HepG2 (cell line): ENCODE measurements at regions not wholly inside any gene's neighbourhood (a gene's known extent, or its start where the extent isn't known, plus 50 kb on each side); places are given as distances from the start of the nearest gene placed in this dataset.

ENCODE experiments used
- ZFP36 ChIP-seq: fragments of 150-350 bp; IDR thresholded peaks from 2 replicates; pipeline ENCODE4 v1.6.1; 2018; ENCODE audit warnings: borderline replicate concordance, low read length, low read depth; ENCODE audit not compliant: partially characterized antibody
- ZNF264 ChIP-seq: sonication (generic); formaldehyde crosslinking; IDR thresholded peaks from 2 replicates; pipeline ENCODE4 v1.4.0; 2020; ENCODE audit warnings: missing genetic modification reagents
- ZNF768 ChIP-seq: sonication (generic); formaldehyde crosslinking; IDR thresholded peaks from 2 replicates; pipeline ENCODE4 v1.4.0; 2020; ENCODE audit warnings: missing genetic modification reagents
- TF ChIP-seq, protein P1 (sequence below): sonication (generic); formaldehyde crosslinking; IDR thresholded peaks from 2 replicates; pipeline ENCODE4 v1.4.0; 2020; ENCODE audit warnings: missing genetic modification reagents
- TF ChIP-seq, protein P2 (sequence below): sonication (generic); formaldehyde crosslinking; IDR thresholded peaks from 2 replicates; pipeline ENCODE4 v1.9.0; 2022; ENCODE audit warnings: low read depth, missing genetic modification reagents

DNA sequence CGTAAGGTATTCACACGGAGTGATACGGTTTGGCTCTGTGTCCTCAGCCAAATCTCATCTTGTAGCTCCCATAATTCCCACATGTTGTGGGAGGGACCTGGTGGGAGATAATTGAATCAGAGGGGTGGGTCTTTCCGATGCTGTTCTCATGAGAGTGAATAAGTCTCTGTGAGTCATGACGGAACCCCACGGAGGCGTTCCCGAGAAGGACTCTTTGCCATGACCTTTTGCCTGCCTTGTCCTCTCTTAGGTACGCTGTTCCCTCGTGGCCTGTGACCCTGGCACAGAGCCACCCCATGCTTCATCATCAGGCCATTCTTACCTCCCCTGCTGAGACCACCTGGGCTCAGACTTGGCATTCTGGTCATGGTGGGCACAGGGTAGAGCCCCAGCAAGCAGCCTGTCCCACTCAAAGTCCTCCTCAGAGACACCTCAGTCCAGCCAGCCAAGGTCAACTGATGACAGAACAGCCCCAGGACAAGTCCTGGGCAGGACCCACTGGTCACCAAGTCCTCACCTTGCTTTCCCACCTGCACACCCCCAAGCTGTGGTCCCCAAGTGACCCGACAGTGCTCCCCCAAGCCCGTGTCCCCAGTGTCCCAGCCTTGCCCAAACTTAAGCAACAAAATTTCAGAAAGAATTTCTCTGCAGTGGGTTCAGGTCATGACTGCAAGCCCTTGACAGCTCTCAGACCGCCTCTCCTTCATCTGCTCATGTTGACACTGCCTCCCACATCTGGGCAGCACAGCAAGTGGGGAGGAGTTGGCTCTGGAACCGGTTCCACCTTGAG, 158.4 kb downstream of the ACTL8 start (continued):
- TF ChIP-seq, protein P1, sequence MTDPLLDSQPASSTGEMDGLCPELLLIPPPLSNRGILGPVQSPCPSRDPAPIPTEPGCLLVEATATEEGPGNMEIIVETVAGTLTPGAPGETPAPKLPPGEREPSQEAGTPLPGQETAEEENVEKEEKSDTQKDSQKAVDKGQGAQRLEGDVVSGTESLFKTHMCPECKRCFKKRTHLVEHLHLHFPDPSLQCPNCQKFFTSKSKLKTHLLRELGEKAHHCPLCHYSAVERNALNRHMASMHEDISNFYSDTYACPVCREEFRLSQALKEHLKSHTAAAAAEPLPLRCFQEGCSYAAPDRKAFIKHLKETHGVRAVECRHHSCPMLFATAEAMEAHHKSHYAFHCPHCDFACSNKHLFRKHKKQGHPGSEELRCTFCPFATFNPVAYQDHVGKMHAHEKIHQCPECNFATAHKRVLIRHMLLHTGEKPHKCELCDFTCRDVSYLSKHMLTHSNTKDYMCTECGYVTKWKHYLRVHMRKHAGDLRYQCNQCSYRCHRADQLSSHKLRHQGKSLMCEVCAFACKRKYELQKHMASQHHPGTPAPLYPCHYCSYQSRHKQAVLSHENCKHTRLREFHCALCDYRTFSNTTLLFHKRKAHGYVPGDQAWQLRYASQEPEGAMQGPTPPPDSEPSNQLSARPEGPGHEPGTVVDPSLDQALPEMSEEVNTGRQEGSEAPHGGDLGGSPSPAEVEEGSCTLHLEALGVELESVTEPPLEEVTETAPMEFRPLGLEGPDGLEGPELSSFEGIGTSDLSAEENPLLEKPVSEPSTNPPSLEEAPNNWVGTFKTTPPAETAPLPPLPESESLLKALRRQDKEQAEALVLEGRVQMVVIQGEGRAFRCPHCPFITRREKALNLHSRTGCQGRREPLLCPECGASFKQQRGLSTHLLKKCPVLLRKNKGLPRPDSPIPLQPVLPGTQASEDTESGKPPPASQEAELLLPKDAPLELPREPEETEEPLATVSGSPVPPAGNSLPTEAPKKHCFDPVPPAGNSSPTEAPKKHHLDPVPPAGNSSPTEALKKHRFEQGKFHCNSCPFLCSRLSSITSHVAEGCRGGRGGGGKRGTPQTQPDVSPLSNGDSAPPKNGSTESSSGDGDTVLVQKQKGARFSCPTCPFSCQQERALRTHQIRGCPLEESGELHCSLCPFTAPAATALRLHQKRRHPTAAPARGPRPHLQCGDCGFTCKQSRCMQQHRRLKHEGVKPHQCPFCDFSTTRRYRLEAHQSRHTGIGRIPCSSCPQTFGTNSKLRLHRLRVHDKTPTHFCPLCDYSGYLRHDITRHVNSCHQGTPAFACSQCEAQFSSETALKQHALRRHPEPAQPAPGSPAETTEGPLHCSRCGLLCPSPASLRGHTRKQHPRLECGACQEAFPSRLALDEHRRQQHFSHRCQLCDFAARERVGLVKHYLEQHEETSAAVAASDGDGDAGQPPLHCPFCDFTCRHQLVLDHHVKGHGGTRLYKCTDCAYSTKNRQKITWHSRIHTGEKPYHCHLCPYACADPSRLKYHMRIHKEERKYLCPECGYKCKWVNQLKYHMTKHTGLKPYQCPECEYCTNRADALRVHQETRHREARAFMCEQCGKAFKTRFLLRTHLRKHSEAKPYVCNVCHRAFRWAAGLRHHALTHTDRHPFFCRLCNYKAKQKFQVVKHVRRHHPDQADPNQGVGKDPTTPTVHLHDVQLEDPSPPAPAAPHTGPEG: no peak
- TF ChIP-seq ZNF768 (no peak), ZFP36 (no peak), ZNF264 (CRISPR knock-in tag) (no peak)
- TF ChIP-seq, protein P2, sequence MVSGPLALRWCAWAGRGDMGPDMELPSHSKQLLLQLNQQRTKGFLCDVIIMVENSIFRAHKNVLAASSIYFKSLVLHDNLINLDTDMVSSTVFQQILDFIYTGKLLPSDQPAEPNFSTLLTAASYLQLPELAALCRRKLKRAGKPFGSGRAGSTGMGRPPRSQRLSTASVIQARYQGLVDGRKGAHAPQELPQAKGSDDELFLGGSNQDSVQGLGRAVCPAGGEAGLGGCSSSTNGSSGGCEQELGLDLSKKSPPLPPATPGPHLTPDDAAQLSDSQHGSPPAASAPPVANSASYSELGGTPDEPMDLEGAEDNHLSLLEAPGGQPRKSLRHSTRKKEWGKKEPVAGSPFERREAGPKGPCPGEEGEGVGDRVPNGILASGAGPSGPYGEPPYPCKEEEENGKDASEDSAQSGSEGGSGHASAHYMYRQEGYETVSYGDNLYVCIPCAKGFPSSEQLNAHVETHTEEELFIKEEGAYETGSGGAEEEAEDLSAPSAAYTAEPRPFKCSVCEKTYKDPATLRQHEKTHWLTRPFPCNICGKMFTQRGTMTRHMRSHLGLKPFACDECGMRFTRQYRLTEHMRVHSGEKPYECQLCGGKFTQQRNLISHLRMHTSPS (CRISPR knock-in tag): no peak
